GM19467 (cell line): ENCODE measurements at regions not wholly inside any gene's neighbourhood (a gene's known extent, or its start where the extent isn't known, plus 50 kb on each side); places are given as distances from the start of the nearest gene placed in this dataset.
"Not testable (repeated sequence)": the region's sequence is repeated elsewhere in the genome, so short reads cannot be mapped to it uniquely, and the experiment has no call there.

Experiments
- ATAC-seq: cut with Tn5 transposase; IDR thresholded peaks from one replicate; pipeline ENCODE4 v1.9.1; 2021; ENCODE audit warnings: mild to moderate bottlenecking, moderate library complexity; ENCODE audit not compliant: unreplicated experiment

DNA sequence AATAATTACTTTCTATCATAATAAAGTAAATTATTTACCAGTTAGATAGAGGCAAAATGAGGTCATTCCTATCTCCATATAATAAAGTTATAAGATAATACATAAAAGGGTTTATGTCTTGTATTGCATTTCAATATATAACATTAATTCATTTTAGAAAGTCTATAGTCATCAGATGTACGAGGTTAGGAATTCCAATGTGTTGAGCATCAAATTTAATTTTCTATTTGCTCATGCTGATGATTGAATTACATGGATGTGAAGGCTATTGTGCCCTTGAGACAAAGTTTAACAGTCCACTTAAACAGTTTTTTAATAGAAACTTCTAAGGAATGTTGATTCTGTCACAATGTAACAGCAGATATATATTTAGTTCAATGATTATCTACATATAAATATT is 678.3 kb upstream of the LRRN3 start:
- ATAC-seq, result no peak

DNA sequence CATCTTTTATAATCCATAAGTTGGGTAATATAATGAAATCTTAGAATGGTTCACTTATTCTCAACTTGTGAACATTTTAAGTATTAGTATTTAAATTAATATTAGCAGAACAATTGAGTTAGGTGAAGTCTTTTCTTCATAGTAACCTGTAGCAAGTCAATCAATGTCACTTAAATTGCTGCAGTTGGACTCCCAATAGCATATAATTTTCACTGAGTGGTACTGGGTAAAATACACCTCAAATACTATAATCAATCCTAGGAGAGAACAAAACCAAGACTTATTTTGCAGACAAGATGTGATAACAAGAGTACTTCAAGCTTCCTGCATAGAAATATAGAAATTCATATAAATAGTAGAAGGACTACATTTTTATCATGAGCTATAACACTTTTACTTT is 677.9 kb upstream of the LRRN3 start:
- no peak for ATAC-seq

DNA sequence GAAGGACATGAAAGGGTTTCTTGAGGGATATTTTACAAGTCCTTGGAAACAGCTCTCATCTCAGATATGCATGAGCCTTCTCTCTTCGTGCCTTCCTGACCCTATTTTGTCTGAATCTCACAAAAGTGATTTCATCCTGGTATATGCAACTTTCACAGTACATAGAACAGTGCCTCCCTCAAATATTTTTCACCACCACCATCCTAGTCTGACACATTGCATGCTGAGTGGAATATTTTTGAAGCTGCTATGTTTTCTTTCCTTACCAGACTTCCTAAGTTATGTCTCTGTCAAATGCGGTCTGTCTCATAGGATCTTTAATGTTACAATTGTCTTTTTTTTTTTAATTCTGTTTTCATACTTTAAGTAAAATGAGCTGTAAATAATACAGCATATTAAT is 673.3 kb upstream of the LRRN3 start:
- ATAC-seq, result no peak

DNA sequence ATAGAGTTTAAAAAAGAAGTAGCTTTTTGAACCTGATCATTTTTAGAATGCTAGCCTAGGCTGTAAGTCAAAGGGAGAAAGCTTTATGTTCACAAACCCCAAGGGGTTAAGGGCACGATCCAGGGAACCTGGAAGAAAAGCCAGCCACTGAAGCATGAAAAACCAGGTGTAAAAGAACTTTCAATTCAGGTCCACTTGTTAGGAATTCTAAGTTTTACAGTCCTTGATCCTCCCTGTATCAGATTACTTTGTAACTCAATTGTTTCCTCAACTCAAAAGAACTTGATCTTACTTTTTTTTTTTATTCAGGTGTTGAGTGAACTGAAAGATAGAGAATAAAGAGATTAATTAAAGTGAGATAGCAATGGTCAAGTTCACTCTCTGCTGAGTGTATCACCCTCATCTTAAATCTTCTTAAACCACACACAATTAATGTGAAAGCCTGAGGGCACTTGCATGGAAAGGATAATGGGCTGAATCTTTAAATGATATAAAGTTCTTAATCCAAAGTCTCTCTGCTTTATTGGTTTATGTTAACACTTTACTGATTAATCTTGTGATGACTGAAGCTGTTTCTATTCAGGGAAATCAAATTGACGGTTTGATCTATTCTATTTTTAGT is 672.2 kb upstream of the LRRN3 start:
- ATAC-seq, result no peak

DNA sequence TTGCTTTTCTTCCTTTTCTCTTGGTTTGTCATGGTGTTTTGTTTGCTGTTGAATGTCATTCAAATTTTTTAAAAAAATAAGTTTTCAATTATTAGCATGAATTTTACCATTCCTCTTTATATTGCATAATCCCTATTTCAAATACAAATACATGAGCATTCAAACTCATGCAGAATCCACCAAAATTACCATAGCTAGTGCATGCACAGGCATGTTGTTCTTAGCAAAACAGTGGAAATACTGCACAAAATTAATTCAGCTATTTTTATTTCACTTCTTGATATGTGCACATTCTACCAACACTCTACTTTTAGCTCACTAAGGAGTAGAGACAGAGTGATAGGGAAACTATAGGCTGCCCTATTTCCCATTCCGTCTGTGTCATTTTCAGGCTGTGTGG is 670.1 kb upstream of the LRRN3 start:
- no peak for ATAC-seq

DNA sequence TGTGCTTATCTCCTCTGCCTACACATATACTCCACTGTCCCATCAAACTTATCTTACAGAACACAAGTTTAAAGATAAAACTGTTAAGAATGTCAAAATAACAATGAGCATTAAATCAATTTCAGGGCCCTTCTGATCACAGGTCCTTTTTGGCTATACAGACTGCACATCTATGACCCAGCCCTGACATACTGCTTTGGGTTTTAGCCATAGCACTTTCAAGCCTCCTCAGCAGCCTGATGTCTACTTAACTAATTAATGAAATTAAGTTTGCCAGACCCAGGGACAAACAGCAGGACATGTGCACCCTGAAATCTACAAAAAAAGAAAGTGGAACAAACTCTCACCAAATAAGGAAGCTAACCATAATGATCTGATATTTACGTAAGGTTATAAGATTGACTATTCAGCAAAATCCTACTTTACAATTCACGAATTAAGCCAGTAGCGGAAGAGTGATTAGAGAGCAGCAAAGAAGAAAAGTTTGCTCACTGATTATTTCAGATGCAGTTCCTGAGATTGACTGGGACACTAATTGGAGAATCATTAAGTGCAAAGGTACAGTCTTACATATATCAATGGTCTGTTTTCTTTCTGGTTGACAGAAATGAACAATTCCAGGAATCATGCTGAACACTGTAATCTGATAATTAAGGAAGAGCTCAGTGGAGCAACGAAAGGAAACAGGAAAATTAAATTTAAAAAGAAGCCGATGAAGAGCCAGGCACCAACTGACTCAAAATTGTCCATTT is 669.3 kb upstream of the LRRN3 start:
- no peak for ATAC-seq

DNA sequence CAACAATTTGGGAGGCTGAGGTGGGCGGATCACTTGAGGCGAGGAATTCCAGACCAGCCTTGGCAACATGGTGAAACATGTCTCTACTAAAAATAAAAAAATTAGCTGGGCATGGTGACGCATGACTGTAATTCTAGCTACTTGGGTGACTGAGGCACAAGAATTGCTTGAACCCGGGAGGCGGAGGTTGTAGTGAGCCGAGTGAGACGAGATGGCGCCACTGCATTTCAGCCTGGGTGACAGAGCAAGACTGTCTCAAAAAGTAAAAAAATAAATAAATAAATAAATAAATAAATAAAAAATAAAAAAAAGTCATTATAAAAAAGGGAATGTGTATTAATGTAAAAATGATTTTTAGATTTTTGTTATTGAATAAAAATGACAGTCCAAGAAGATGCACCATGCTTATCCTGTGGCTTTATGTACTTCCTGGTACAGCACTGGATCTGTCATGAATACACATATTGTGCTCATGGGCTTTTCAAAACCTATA is 658.8 kb upstream of the LRRN3 start:
- ATAC-seq, result no peak

DNA sequence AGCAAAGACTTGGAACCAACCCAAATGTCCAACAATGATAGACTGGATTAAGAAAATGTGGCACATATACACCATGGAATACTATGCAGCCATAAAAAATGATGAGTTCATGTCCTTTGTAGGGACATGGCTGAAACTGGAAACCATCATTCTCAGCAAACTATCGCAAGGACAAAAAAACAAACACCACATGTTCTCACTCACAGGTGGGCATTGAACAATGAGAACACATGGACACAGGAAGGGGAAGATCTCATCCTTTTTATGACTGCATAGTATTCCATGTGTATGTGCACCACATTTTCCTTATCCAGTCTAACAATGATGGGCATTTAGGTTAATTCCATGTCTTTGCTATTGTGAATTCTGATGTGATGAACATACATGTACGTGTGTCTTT is 652.0 kb upstream of the LRRN3 start:
- ATAC-seq, result not testable (repeated sequence)

DNA sequence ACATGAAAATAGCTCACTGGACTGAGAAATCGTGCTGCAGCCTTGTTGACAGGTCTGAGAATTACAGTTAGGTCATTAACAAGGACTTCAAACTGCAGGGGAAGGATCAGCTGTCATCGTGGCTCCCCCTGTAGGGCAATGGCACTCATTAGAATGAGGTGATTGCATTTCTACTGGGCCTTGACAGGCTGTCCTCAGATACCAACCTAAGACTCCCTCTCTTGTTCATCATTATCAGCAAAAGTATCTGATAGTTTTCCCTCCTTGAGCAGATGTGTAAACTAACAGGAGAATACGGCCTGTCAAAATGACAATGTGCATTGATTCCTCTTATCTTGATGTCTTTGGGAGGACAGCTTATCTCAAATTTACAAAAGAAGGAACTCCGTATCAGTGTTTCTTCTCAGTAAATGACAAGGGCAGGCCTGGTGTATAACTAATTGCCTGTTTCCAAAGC is 648.5 kb upstream of the LRRN3 start:
- no peak for ATAC-seq

DNA sequence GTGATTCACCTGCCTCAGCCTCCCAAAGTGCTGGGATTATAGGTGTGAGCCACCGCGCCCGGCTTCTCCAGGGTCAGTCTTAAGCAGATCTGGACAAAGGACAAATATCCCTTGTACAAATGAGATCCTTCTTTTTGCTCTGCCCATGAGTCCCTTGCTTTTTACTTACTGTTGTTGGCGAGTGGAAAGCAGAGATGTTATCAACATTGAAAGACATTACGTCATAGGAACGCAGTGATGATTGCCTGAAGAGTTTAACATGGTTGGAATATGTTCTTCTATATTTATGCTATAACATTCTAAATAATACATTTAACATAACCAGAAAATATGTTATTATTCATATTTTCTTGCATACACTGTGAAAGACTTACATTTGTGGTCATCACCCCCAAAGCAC is 644.3 kb upstream of the LRRN3 start:
- ATAC-seq, result no peak

DNA sequence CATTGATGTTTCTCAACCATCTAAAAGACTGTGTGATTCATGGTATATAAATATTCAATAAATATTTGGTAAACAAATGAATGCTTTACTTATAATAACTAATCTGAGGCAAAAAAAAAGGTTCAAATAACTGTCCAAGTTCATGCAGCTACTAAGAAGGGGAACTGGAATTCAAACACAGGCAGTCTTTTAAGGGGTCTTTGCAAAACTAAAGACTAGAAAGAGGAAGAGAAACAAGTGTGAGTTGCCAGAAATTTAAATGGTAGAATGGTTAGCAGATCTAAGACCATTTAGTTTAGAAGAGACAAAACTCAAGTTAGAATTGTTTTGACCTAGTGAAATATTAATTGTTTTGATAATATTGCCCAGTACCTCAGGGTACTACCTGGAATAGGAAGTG is 642.0 kb upstream of the LRRN3 start:
- ATAC-seq, result no peak

DNA sequence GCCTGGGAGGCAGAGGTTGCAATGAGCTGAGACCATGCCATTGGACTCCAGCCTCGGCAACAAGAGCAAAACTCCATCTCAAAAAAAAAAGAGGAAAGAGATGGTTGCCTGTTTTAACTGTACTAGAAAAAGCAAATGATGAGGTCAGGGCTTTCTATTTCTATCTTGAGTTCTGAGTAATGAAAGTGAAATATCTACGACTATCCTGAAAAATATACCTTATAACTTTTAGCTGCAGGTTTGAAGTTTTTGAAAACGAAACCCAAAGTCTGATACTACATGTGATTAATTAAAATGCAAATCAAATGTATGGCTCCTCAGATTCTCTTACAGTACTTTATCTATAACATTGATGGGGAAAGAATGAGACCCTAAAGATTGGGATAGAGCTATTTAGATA is 636.2 kb upstream of the LRRN3 start:
- no peak for ATAC-seq

DNA sequence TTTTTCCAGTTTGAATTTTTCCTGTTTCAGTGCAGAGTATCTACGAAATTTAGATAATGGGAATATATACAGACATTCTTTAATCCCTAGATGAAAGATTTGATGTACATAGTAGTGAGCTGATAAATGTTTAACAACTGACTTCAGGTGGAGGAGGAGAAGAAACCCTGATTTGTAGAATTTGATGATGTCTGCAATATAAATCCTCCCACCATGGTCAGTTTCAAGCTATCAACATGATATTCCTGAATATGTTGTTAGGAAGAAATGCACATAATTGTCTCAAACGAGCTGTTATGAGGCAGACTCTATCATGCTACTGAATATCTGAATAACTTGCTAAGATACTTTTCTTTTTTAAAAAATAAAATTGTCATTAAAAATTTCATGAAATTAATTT is 629.3 kb upstream of the LRRN3 start:
- no peak for ATAC-seq

DNA sequence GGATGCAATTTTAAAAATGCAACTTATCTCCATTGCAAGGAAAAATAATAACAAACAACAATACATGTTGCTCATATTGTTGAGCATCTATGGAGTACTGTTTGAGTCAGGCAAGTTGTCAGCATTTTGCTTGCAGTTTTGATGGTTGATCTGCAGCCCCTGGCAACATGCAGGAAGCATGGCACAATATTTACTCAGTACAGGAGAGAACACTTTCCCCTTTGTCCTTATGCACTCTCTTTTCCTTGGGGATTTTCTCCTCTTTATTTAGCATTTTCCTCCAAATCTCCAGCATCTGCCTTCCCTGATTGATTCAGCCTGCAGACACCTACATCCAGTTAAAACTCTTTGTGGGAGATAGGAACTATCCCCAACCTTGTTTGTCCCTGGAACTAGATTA is 620.5 kb upstream of the LRRN3 start:
- ATAC-seq, result no peak

DNA sequence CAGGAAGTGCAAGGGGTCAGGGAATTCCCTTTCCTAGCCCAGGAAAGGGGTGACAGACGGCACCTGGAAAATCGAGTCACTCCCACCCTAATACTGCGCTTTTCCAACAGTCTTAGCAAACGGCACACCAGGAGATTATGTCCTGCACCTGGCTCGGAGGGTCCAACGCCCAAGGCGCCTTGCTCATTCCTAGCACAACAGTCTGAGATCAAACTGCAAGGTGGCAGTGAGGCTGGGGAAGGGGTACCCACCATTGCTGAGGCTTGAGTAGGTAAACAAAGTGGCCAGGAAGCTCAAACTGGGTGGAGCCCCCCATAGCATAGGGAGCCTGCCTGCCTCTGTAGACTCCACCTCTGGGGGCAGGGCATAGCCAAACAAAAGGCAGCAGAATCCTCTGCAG is 618.5 kb upstream of the LRRN3 start:
- ATAC-seq, result not testable (repeated sequence)

DNA sequence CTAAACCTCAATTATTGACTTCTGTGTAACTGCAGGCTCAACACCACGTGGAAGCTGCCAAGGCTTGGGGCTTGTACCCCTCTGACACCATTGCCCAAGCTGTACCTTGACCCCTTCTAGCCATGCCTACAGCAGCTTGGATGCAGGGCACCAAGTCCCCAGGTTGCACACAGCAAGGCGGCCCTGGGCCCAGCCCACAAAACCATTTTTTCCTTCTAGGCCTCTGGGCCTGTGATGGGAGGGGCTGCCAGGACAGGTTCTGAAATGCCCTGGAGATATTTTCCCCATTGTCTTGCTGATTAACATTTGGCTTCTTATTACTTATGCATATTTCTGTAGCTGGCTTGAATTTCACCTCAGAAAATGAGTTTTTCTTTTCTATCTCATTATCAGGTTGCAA is 610.0 kb upstream of the LRRN3 start:
- ATAC-seq, result no peak

DNA sequence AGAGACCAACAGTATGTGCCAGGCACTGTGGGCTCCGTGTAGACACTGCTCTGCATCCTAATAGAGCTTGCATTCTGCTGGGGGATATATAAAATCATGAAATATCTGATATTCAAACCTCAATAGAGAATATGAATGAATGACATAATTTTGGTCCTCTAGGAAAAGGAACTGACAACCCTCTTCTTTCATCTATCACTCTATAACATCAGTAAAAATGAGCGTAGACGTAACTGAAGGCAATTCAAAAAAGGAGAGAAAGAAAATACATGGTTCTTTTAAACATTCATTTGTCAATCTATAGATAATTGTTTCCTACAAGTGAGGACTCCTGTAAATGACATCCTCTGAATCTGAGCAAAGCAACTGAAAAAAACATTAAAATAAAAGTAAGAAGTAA is 607.4 kb upstream of the LRRN3 start:
- ATAC-seq, result no peak

DNA sequence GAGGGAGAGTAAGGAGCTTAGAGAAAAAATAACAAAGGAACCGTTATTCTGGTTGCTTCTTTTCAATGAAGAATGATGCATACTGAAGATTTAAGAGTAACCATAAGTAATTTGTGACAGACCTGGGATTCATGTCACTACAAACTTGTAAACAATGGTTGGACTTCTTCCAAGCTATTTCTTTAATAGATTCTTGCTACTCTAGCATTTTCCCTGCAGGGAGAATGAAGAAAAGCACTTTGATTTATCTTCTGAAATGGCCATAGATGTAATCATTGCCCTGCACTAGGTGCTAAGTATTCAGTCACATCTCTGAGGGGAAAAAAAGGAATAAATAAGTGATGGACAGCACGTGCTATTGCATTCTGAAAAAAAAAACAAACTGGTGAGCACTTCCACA is 606.6 kb upstream of the LRRN3 start:
- no peak for ATAC-seq

DNA sequence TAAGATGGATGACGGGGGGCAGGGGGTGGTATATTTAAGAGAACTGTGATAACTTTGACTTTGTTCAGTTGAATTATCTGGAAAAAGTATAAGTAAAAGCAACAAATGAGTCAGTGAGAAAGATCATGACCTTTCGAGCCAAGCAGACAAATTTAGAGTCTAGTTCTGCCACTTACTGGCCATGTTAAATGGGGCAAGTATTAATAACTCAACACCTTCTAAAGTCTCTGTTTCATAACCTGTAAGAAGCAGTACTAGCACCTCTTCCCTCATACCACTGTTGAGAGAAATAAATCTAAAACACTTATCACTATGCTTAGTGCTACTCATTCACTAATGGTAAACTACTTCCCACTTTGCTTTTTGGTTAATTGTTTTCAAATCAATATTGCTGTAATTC is 604.4 kb upstream of the LRRN3 start:
- no peak for ATAC-seq

DNA sequence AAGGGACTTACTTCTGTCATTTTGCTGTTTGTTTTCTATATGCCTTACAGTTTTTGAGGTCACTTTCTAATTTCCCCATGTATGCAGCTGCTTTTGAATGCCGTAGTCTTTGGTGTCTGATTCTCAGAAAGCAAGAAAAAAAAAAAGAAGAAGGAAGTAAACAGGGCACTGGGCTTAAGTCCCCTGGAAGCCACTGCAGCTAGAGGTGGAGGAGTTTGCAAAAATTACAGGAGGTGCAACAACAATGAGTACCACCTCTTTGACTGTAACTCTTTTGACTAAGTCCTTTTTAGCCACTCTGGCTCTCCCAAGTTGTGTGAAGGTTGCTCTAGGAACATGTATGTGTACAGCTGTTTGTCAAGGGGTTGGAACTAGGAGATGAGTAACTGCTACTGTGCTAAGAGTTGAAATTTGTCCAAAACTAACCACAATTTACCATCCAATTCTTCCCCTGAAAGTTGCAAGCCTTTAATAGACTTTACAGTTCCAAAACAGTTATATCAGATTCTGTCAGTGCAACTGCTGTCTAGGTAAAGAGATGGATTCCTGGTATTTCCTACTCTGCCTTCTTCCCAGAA is 588.0 kb upstream of the LRRN3 start:
- no peak for ATAC-seq

DNA sequence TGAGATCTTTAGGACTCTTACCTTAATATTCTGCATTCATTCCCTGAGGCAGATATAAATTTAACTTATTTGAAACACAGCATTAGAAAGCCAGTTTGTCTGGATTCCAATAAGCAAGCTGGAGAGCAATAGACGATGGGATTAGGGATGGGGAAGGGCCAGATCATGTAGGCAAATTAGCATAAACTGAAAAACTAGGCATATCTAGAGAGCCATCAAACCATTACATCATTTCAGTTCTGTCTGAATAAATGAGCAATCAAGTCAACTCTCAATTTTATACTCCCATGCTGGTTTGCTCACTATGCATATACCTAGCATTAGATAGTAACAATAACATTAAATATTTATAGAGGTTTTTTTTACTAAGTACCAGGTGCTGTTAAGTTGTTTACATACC is 583.6 kb upstream of the LRRN3 start:
- ATAC-seq, result no peak

DNA sequence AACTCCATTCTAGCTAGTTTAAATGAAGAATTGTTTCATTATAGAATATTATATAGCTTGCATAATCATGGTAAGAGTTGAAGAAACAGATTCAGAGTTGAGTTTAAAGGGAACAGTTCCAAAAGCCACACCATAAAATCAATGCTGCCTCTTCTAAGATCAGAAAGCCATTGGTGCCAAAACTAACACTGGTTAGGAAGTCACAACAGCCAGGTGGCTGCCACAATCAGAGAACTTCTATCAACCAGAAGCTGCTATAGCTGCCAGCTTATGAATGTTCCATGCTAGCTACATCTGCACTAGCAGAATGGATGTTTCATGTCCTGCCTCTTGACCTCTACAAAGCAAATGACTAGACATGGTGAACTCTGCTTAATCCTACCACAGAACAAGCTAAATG is 583.1 kb upstream of the LRRN3 start:
- ATAC-seq, result no peak
